ENCODE measurements at regions not wholly inside any gene's neighbourhood (a gene's known extent, or its start where the extent isn't known, plus 50 kb on each side); places are given as distances from the start of the nearest gene placed in this dataset.

DNA sequence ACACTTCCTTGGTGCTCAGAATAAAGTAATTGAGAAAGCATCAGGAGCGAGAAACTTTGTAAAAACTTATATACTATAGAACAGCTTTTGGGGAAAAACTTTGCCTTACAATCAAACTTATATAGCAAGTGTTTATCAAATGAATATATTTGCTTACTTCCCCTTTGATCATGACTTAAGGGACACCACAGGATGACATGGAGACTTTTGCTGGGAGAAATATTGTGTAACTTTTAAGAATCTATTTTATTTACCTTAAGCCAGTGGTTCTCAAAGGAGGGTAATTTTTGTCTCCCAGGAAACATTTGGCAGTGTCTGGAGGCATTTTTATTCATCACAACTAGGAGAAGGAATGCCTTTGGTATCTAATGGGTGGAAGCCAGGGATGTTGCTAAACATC is 173.8 kb upstream of the HABP2 start:
- Histone ChIP-seq H3K4me3 (no peak overlapping the region), H3K9me3 (no peaks in the 10 kb centered on the region), H3K27ac (no peak overlapping the region), H3K36me3 (ENCODE audit: insufficient read depth in 1 of 2, low read depth in 1 of 2) (no peaks in the 10 kb centered on the region), H3K4me1 (no peaks in the 10 kb centered on the region), H3K27me3 (ENCODE audit: insufficient read depth in 3 of 3, low read length in 2 of 3) (peaks cover 0 to 4% (median 0%) of the 10 kb centered on the region in 3 donors)
- ATAC-seq: no peak
- DNase-seq: no peak
- TF ChIP-seq, protein P1, sequence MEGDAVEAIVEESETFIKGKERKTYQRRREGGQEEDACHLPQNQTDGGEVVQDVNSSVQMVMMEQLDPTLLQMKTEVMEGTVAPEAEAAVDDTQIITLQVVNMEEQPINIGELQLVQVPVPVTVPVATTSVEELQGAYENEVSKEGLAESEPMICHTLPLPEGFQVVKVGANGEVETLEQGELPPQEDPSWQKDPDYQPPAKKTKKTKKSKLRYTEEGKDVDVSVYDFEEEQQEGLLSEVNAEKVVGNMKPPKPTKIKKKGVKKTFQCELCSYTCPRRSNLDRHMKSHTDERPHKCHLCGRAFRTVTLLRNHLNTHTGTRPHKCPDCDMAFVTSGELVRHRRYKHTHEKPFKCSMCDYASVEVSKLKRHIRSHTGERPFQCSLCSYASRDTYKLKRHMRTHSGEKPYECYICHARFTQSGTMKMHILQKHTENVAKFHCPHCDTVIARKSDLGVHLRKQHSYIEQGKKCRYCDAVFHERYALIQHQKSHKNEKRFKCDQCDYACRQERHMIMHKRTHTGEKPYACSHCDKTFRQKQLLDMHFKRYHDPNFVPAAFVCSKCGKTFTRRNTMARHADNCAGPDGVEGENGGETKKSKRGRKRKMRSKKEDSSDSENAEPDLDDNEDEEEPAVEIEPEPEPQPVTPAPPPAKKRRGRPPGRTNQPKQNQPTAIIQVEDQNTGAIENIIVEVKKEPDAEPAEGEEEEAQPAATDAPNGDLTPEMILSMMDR (IDR thresholded peaks at IDR 0.05): no peak
- intact Hi-C loops (cut with DNase I): no loop called here
- 91 to 94% (median 93%) methylated on average over 1 of the region's 1 CpG for WGBS, 3 donors

- Histone ChIP-seq H3K4me3 (no peak overlapping the region), H3K27me3 (ENCODE audit: insufficient read depth in 3 of 3, low read length in 2 of 3) (peaks cover 0 to 4% (median 0%) of the 10 kb centered on the region in 3 donors), H3K9me3 (no peaks in the 10 kb centered on the region), H3K27ac (no peak overlapping the region), H3K36me3 (ENCODE audit: insufficient read depth in 1 of 2, low read depth in 1 of 2) (no peaks in the 10 kb centered on the region), H3K4me1 (no peaks in the 10 kb centered on the region)
- 78 to 85% (median 81%) methylated on average over 6 of the region's 6 CpGs for WGBS, 3 donors
- TF ChIP-seq, protein P1 (IDR thresholded peaks at IDR 0.05): no peak
- intact Hi-C loops (cut with DNase I): loop anchor here in 1 of 2 donors (10.0 kb wide), 1 partner anchor 657 kb away; no protein-coding TSS in a partner anchor
- ATAC-seq (no peak), DNase-seq (no peak)
Observed at GRCh38 chr10:113381416-113381815, 171.4 kb upstream of the HABP2 start.

DNA sequence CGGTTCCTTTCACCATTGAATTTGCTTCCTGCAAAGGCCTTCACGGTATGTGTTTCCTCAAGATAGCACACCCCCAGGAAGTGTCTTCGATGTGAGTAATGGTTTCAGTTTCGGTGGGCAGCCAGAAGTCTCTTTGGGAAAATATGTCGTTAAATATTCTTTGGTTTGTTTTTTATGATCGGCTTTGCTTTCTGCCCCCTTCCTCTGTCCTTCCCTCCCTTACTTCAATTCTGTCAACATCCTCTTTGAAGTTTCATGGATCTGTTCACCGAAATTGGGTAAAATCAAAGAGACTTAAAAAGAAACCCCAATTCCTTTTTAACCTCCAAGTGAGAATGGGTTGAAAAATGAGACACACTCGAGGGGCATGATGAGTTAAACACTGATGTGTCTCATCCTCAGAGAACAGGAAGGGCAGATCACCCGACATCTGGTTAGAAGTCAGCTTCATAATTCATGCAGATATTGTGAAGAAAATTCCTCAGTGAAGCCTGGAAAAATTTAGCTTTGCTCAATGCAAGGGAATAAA is 170.8 kb upstream of the HABP2 start:
- peak overlapping the region; percentile 38 for H3K27ac ChIP-seq
- H3K36me3 ChIP-seq (ENCODE audit: insufficient read depth in 1 of 2, low read depth in 1 of 2): no peaks in the 10 kb centered on the region
- peaks cover 0 to 4% (median 0%) of the 10 kb centered on the region in 3 donors for H3K27me3 ChIP-seq (ENCODE audit: insufficient read depth in 3 of 3, low read length in 2 of 3)
- no peaks in the 10 kb centered on the region for H3K4me1 ChIP-seq
- intact Hi-C loops (cut with DNase I): loop anchor here in 1 of 2 donors (10.0 kb wide), 1 partner anchor 657 kb away; no protein-coding TSS in a partner anchor
- no peaks in the 10 kb centered on the region for H3K9me3 ChIP-seq
- H3K4me3 ChIP-seq: peak overlapping the region; percentile 48
- ATAC-seq (no peak), DNase-seq (no peak)
- TF ChIP-seq, protein P1 (IDR thresholded peaks at IDR 0.05): no peak
- 56 to 64% (median 62%) methylated on average over 9 of the region's 9 CpGs for WGBS, 3 donors

DNA sequence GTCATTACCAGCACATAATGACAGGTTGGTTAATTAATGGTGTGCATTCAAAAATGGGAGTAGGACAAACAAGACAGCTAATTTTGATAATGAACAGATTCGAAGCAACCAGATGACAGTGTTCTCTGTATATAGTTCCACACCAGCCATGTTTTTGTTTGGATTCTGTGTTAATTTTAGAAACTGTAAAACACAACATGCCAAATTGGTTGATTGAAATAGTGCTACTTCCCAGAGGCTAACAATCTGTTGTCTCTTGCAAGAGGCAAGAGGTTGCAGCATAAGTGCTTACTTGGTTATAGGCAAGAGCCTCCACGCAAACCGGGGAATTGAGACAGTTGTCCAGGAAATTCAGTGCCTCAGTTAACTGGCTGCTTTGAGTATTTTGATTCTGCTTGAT is 170.2 kb upstream of the HABP2 start:
- Histone ChIP-seq H3K9me3 (no peaks in the 10 kb centered on the region), H3K4me3 (no peak overlapping the region), H3K27ac (no peak overlapping the region), H3K36me3 (ENCODE audit: insufficient read depth in 1 of 2, low read depth in 1 of 2) (no peaks in the 10 kb centered on the region), H3K27me3 (ENCODE audit: insufficient read depth in 3 of 3, low read length in 2 of 3) (peaks cover 0 to 4% (median 0%) of the 10 kb centered on the region in 3 donors), H3K4me1 (no peaks in the 10 kb centered on the region)
- ATAC-seq (no peak), DNase-seq (no peak)
- intact Hi-C loops (cut with DNase I): loop anchor here in 1 of 2 donors (10.0 kb wide), 1 partner anchor 658 kb away; no protein-coding TSS in a partner anchor
- TF ChIP-seq, protein P1 (IDR thresholded peaks at IDR 0.05): no peak
- 80 to 90% (median 82%) methylated on average over 3 of the region's 3 CpGs for WGBS, 3 donors

GRCh38 chr10:113384181-113384580 is 168.7 kb upstream of the HABP2 start:
- Histone ChIP-seq H3K4me1 (no peaks in the 10 kb centered on the region), H3K27ac (no peak overlapping the region), H3K4me3 (no peak overlapping the region), H3K27me3 (ENCODE audit: insufficient read depth in 3 of 3, low read length in 2 of 3) (peaks cover 0 to 4% (median 0%) of the 10 kb centered on the region in 3 donors), H3K9me3 (no peaks in the 10 kb centered on the region), H3K36me3 (ENCODE audit: insufficient read depth in 1 of 2, low read depth in 1 of 2) (no peaks in the 10 kb centered on the region)
- ATAC-seq: no peak
- no peak for DNase-seq
- intact Hi-C loops (cut with DNase I): loop anchor here (2.0 to 10.0 kb wide), 2 partner anchors 257 to 659 kb away; no protein-coding TSS in a partner anchor
- TF ChIP-seq, protein P1 (IDR thresholded peaks at IDR 0.05): no peak
- 89 to 98% (median 93%) methylated on average over 4 of the region's 4 CpGs for WGBS, 3 donors

Measured in psoas muscle (tissue), 7 donors.